Lung microvascular endothelial cell (primary cell): ENCODE measurements at regions not wholly inside any gene's neighbourhood (a gene's known extent, or its start where the extent isn't known, plus 50 kb on each side); places are given as distances from the start of the nearest gene placed in this dataset.
"Not testable (repeated sequence)": the region's sequence is repeated elsewhere in the genome, so short reads cannot be mapped to it uniquely, and the experiment has no call there.

Experiments used
- DNase-seq, 2 donors: peaks; one replicate each; pipeline versions ENCODE4 v3.0.0 to v3.0.0-alpha.2; 2010; ENCODE audit warnings: low read depth in 2 of 2

DNA sequence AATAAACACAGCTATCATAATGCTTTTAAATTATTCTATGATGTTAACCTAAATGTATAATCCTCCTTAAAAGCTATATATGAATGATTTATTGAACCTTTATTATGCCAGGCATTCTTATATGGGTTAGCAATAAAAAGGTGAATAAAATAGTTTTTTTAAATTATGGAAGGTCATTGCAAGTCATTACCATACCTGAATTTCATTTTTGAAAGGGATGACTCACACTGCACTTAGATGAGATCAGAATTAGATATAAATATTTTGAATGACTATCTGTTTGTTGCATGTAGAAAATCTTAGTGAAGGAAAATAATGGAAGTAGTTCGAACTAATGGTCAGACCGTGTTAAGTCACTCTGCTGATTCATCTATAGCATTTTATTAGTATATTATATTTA lies 822.3 kb downstream of the LUZP2 start:
- DNase-seq, result no peak

- no peak for DNase-seq
Observed at GRCh38 chr11:25327656-25328055, 830.8 kb downstream of the LUZP2 start.

GRCh38 chr11:25339281-25339680 lies 842.4 kb downstream of the LUZP2 start:
- no peak for DNase-seq

DNA sequence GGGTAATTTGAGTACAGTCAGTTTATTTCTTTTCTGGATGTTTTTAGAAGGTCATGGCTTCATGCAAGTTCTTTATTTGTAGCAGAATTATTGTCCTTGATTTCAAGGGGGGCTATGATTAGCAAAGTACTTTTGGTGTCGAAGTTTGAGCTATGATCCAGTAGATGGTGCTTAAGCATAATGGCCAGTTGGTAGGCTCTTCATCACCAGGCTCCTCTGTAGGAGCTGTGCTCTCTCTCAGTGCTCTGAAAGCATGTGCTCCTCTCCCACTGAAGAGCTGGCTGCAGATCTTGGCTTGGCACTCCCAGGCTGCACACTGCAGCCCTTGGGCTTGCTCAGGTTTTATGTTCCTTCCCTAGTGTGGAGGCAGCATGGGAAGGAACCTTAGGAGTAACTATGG lies 852.7 kb downstream of the LUZP2 start:
- DNase-seq, result no peak

DNA sequence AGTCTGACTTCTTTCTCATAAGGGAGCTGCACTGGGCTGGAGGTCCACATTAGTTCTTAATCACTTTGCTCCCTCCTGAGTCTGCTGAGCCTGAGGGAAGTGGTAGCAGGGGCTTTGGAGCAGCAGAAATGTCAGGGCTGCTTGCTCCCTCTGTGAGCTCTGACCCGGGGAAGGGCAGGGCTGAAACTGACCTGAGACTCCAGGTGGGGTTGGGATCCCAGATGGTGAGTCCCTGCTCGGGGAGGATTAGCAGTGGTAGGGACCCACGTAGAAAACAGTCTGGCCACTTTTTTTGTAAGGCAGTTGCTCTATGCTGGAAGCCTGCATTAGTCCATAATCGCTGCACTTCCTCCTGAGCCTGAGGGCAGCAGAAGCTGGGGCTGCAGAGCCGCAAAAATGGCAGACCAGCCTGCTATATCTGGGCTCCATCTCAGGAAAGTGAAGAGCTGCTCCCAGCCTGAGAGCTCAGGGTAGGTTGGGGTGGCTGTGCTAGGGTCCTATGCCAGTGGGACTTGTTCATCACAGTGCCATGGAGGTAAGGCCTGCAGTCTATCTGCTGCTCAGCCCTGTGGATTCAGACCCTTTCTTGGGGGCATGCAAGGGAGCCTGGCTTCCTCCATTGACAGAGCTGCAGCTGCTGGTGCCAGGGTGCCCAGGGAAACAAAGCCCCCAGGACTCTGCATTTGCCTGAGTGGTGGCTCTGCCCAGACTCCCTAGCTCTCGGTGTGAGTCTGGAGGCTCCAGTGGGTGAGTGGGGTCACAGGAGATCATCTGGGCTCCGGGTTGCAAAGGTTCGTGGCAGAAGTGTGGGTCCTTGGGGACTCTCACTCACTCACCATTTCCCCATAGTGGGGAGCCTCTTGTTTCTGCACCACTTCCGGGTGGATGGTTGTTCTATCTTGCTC lies 854.3 kb downstream of the LUZP2 start:
- DNase-seq, result no peak

- no peak for DNase-seq
Observed at GRCh38 chr11:25357133-25357532, 860.3 kb downstream of the LUZP2 start.

DNA sequence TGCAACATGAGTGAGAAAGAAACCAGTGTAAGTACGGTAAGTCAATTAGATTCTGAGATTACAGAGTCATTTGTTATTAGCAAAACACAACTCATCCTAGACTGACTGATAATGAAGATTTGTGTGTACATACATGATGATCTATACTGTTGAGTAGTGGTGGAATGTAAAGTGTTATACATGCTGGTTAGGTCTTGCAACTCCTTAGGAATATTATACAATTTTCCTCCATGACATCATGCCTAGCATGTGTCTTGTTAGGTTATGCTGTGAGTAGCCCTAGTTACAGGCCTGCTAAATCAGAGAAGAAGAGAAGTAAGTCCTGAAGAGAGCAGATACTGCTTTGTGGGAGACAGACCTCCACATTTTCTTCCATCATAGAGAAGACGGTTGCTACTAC lies 880.6 kb downstream of the LUZP2 start:
- DNase-seq, result no peak

- no peak for DNase-seq
Observed at GRCh38 chr11:25396847-25397246, 900.0 kb downstream of the LUZP2 start.

- DNase-seq, result no peak
Observed at GRCh38 chr11:25408146-25408545, 911.3 kb downstream of the LUZP2 start.

- DNase-seq, result no peak
Observed at GRCh38 chr11:25415793-25416192, 916.1 kb upstream of the ANO3 start.

GRCh38 chr11:25423436-25424199 lies 908.3 kb upstream of the ANO3 start:
- no peak for DNase-seq

GRCh38 chr11:25432376-25432775 lies 899.6 kb upstream of the ANO3 start:
- no peak for DNase-seq

DNA sequence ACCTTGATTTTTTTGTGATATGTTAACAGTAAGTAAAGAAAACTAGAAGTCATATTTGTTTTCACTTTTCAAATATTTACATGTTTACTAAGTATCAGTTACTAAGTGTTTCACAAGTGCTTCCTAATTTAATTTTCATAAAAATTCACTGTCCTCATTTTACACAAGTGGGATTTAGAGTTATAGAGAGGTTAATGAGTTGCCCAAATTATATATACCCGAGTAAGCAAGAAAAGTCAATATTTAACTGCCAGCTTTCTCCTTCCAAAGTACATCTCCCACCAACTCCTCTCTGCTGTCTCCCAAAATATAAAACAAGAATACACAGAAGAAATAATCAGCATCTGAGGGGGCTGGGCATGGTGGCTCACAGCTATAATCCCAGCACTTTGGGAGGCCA lies 896.7 kb upstream of the ANO3 start:
- DNase-seq, result no peak

- no peak for DNase-seq
Observed at GRCh38 chr11:25436326-25436725, 895.6 kb upstream of the ANO3 start.

GRCh38 chr11:25441421-25441820 lies 890.5 kb upstream of the ANO3 start:
- DNase-seq, result no peak

GRCh38 chr11:25449091-25449490 lies 882.8 kb upstream of the ANO3 start:
- DNase-seq, result no peak

DNA sequence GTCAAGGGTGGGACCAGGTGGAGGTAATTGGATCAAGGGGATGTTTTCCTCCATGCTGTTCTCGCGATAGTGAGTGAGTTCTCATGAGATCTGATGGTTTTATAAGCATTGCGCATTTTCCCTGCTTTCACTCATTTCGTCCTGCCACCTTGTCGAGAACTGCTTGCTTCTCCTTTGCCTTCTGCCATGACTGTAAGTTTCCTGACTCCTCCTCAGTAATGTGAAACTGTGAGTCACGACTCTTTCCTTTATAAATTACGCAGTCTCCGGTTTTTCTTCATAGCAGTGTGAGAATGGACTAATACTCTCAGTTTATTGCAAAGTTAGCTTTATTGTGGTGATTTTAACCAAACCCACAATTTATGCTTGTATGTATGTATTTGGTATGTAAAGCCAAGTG lies 878.5 kb upstream of the ANO3 start:
- DNase-seq, result no peak

DNA sequence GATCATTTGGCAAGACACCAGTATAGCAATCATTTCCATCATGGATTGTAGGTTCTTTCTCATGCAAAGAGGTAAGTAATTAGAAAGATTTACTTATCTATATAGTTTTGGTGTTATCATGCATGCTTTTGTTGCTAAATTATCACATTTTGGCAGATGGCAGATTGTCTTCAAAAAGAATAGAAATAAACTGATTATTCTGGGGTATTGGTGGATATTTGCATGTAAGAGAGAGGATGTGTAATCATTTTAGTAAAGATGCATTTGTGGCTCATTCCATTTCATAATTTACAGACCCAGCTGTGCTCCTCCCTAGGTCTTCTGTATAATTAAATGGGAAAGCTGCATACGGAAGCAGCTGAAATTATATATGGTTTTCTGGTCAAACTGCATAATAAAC lies 875.7 kb upstream of the ANO3 start:
- DNase-seq, result no peak

- DNase-seq, result no peak
Observed at GRCh38 chr11:25483915-25484635, 847.9 kb upstream of the ANO3 start.

- DNase-seq, result no peak
Observed at GRCh38 chr11:25485315-25485714, 846.6 kb upstream of the ANO3 start.

- not testable (repeated sequence) for DNase-seq
Observed at GRCh38 chr11:25486338-25486737, 845.6 kb upstream of the ANO3 start.

- not testable (repeated sequence) for DNase-seq
Observed at GRCh38 chr11:25488176-25488575, 843.8 kb upstream of the ANO3 start.
